Esophagus squamous epithelium (tissue), 4 donors: ENCODE measurements at regions not wholly inside any gene's neighbourhood (a gene's known extent, or its start where the extent isn't known, plus 50 kb on each side); places are given as distances from the start of the nearest gene placed in this dataset.

Experiments used
- POLR2A ChIP-seq, 4 donors: fragments of 450-650 bp; IDR thresholded peaks; one replicate each; pipeline ENCODE4 v1.6.1; 2017; ENCODE audit warnings: antibody characterized with exemption in 4 of 4, mild to moderate bottlenecking in 4 of 4, moderate library complexity in 3 of 4
- TF ChIP-seq, protein P1 (sequence below), 6 experiments: fragments of 450-650 bp in 4 of 6; fragments of 200-600 bp in 2 of 6; sonication (generic) in 2 of 6; IDR thresholded peaks; one replicate each; pipeline ENCODE4 v1.5.1; 2016 to 2019; ENCODE audit warnings: antibody characterized with exemption in 6 of 6, mild to moderate bottlenecking in 4 of 6, moderate library complexity in 4 of 6

DNA sequence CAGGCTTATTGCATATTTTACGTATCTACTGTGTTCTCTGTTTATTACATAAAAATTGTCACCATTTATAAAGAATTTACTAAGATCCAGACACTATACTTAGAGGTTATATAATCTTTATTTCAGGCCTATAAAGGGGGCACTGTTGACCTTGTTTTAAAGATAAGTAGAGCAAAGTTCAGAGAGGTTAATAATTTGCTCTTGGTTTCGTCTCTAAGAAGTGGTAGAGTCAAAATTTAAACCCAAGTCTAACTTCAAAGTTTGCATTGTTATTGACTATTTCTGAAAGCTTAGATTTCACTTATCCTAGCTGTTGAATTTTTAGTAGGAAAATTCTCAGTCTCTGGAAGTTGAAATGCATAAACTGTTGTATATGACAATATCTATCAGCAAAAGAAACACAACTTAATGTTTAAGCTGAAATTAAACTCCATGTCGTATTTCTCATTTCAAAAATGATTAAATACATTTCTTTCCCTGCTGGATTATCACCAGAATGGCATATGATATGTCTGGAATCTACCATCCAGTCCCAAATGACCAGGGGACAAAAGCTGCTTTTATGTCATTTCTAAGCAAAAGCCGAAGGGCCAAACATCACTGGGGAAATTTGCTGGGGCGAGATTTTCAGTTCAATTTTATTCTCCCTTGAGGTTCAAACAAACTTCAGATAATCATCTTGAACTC, 138.4 kb downstream of the SLC7A11 start:
- TF ChIP-seq, protein P1, sequence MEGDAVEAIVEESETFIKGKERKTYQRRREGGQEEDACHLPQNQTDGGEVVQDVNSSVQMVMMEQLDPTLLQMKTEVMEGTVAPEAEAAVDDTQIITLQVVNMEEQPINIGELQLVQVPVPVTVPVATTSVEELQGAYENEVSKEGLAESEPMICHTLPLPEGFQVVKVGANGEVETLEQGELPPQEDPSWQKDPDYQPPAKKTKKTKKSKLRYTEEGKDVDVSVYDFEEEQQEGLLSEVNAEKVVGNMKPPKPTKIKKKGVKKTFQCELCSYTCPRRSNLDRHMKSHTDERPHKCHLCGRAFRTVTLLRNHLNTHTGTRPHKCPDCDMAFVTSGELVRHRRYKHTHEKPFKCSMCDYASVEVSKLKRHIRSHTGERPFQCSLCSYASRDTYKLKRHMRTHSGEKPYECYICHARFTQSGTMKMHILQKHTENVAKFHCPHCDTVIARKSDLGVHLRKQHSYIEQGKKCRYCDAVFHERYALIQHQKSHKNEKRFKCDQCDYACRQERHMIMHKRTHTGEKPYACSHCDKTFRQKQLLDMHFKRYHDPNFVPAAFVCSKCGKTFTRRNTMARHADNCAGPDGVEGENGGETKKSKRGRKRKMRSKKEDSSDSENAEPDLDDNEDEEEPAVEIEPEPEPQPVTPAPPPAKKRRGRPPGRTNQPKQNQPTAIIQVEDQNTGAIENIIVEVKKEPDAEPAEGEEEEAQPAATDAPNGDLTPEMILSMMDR (IDR thresholded peaks at IDR 0.05) = no peak
- no peak for TF ChIP-seq POLR2A (IDR thresholded peaks at IDR 0.05)
